VCaP (cell line): ENCODE measurements at regions not wholly inside any gene's neighbourhood (a gene's known extent, or its start where the extent isn't known, plus 50 kb on each side); places are given as distances from the start of the nearest gene placed in this dataset.

ENCODE experiments used
- H3K27ac ChIP-seq: fragments of 450-650 bp; 2 replicates; pipeline ENCODE4 v1.5.1; 2017
- CTCF ChIP-seq: fragments of 450-650 bp; conservative IDR thresholded peaks from 2 replicates; pipeline ENCODE4 v1.5.1; 2017; ENCODE audit warnings: mild to moderate bottlenecking, moderate library complexity

DNA sequence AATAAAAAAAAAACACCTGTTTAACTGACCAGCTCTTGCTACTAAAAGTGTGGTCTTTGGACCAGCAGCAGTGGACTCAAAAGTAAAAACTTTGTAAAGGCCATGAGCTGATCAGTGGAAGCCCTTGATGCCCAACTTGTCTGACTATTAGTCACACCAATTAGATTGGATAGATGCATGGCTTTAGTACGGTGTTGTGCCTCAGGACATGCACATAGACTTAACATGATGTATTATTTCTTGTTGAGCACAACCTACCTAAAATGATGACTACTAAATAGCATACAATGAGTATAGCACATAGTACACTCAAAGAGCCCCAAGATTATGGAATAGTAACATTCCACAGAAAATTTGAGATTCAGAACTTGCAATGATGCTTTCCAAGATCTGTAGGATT lies 95.1 kb upstream of the FIBIN start:
- TF ChIP-seq CTCF: no peak
- no peak overlapping the region for H3K27ac ChIP-seq

DNA sequence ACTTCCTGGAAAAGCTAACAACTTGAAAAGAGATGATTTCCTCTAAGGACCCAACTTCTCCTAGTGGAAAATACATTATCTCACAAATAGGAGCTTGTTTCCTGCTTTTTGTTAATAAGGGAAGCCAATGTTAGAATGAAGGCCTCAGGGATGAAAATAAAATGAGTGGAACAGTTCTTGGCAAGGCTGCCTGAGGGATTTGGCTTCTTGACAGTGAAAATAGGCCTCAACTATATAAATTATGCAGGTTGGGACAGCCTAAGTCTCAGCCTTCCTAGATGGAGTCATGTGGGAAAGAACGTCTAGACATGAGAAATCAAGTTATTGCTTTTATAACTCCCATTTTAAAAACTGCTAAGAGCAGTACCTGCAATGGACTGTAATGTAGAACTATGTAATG lies 92.8 kb upstream of the FIBIN start:
- TF ChIP-seq CTCF: no peak
- H3K27ac ChIP-seq: no peak overlapping the region

- peak overlapping the region; percentile 4; the same call in 1 of the 2 replicates for H3K27ac ChIP-seq
These were observed 89.8 kb upstream of the FIBIN start for GRCh38 chr11:26904132-26904531.

GRCh38 chr11:26904801-26905200 lies 89.1 kb upstream of the FIBIN start:
- TF ChIP-seq CTCF: no peak
- H3K27ac ChIP-seq: peak overlapping the region; percentile 4; the same call in 1 of the 2 replicates

More at GRCh38 chr11:26904132-26904531, 89.8 kb upstream of the FIBIN start:
- TF ChIP-seq CTCF: no peak

DNA sequence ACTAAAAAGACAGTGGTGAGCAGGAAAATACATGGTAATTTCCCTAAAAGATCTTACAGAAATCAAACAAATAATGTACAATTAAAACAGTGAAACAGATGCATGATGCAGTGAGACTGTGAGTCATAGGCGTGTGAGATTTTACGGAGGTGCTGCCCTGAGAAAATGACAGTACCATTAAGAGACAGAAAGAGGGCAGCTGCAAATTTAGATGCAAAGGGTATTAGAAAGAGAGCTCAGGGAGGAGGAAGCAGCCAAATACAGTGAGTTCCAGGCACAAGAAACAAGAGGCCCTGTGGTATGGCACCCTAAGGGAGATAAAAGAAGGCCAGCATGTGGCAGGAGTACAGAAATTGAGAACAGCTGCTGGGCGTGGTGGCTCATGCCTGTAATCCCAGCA lies 88.5 kb upstream of the FIBIN start:
- H3K27ac ChIP-seq: no peak overlapping the region
- no peak for TF ChIP-seq CTCF

GRCh38 chr11:26909515-26909914 lies 84.4 kb upstream of the FIBIN start:
- no peak for TF ChIP-seq CTCF
- no peak overlapping the region for H3K27ac ChIP-seq

GRCh38 chr11:26909991-26910591 lies 83.8 kb upstream of the FIBIN start:
- peak overlapping the region; percentile 24 for H3K27ac ChIP-seq
- TF ChIP-seq CTCF: no peak

DNA sequence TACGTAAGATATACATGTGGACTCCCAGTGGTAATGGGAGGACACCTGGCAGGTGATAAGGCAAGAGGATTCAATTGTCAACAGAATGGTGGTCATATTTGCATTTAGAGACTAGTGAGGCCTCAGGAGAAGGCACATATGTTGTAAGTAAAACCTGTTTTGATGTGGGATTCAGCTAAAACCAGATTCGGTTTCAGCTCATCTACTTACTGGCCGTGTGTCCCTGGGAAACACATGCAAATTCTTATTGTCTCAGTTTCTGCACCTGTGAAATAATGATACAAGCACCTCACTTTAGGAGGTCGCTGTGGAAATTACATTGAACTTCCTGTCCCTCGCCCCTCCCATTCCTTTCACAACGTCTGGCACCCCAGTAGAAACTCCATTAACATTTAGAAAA lies 78.9 kb upstream of the FIBIN start:
- TF ChIP-seq CTCF: no peak
- no peak overlapping the region for H3K27ac ChIP-seq
